Naive thymus-derived CD4-positive, alpha-beta T cell (primary cell): ENCODE measurements at regions not wholly inside any gene's neighbourhood (a gene's known extent, or its start where the extent isn't known, plus 50 kb on each side); places are given as distances from the start of the nearest gene placed in this dataset.
"Not testable (repeated sequence)": the region's sequence is repeated elsewhere in the genome, so short reads cannot be mapped to it uniquely, and the experiment has no call there.

Source experiments
- ATAC-seq: fragments of 150-1000 bp; cut with Tn5 transposase; 2 replicates; pipeline ENCODE4 v1.10.0; 2021; ENCODE audit warnings: mild to moderate bottlenecking, moderate library complexity
- CTCF ChIA-PET: fragments of 350-600 bp; sonication (Branson Sonifier 250); formaldehyde crosslinking; loops from one replicate; lab custom pipeline; 2021; ENCODE audit warnings: antibody characterized with exemption; lab: Charles Lee
- POLR2A ChIA-PET: fragments of 350-600 bp; sonication (Branson Sonifier 250); formaldehyde crosslinking; loops from one replicate; lab custom pipeline; 2021; ENCODE audit warnings: antibody characterized with exemption, inconsistent platforms; lab: Charles Lee
- DNase-seq, 9 donors: peaks; one replicate each; pipeline versions ENCODE4 v3.0.0 to v3.0.0-alpha.2; 2020 to 2022; ENCODE audit warnings: mixed read lengths in 1 of 9
- H3K27ac ChIP-seq: one replicate; pipeline ENCODE4 v1.7.0; 2013; ENCODE audit warnings: mild to moderate bottlenecking, low read depth, low read length, moderate library complexity
- H3K27me3 ChIP-seq, 2 donors: one replicate each; pipeline ENCODE4 v1.7.0; 2013; ENCODE audit warnings: low read length in 2 of 2, mild to moderate bottlenecking in 2 of 2, moderate library complexity in 2 of 2; ENCODE audit not compliant: control insufficient read depth in 2 of 2, insufficient read depth in 2 of 2
- H3K36me3 ChIP-seq, 3 experiments: 1 replicate in 2 of 3; 2 replicates in 1 of 3; pipeline ENCODE4 v1.7.0; 2013; ENCODE audit warnings: low read length in 3 of 3, mild to moderate bottlenecking in 3 of 3, moderate library complexity in 1 of 3; ENCODE audit not compliant: insufficient read depth in 3 of 3, control insufficient read depth in 2 of 3
- H3K4me1 ChIP-seq, 2 donors: one replicate each; pipeline ENCODE4 v1.7.0; 2013; ENCODE audit warnings: low read length in 2 of 2, mild to moderate bottlenecking in 2 of 2, moderate library complexity in 1 of 2; ENCODE audit not compliant: control insufficient read depth in 2 of 2, insufficient read depth in 2 of 2
- H3K4me3 ChIP-seq: 2 replicates; pipeline ENCODE4 v1.7.0; 2013; ENCODE audit warnings: mild to moderate bottlenecking, low read length
- H3K9me3 ChIP-seq, 3 experiments: 1 replicate in 2 of 3; 2 replicates in 1 of 3; pipeline ENCODE4 v1.7.0; 2013; ENCODE audit warnings: low read length in 3 of 3; ENCODE audit not compliant: control insufficient read depth in 2 of 3
- H3K27ac Mint-ChIP-seq, 9 donors: one replicate each; pipeline ENCODE4 v1.8.0; 2020 to 2022; ENCODE audit warnings: mixed read lengths in 9 of 9, mild to moderate bottlenecking in 8 of 9, moderate library complexity in 5 of 9, inconsistent platforms in 2 of 9
- H3K27me3 Mint-ChIP-seq, 5 donors: one replicate each; pipeline ENCODE4 v1.8.0; 2021 to 2022; ENCODE audit warnings: mixed read lengths in 5 of 5, mild to moderate bottlenecking in 1 of 5
- H3K36me3 Mint-ChIP-seq, 5 donors: one replicate each; pipeline ENCODE4 v1.8.0; 2020 to 2022; ENCODE audit warnings: mixed read lengths in 5 of 5, mild to moderate bottlenecking in 3 of 5, inconsistent platforms in 1 of 5
- H3K4me1 Mint-ChIP-seq, 7 donors: one replicate each; pipeline ENCODE4 v1.8.0; 2020 to 2022; ENCODE audit warnings: mixed read lengths in 7 of 7, mild to moderate bottlenecking in 3 of 7, inconsistent platforms in 1 of 7
- H3K4me3 Mint-ChIP-seq, 10 donors: one replicate each; pipeline ENCODE4 v1.8.0; 2020 to 2022; ENCODE audit warnings: mild to moderate bottlenecking in 10 of 10, mixed read lengths in 10 of 10, moderate library complexity in 6 of 10, inconsistent platforms in 2 of 10
- H3K9me3 Mint-ChIP-seq, 11 donors: one replicate each; pipeline ENCODE4 v1.8.0; 2020 to 2022; ENCODE audit warnings: mixed read lengths in 11 of 11, mild to moderate bottlenecking in 4 of 11, inconsistent platforms in 1 of 11, moderate library complexity in 1 of 11
- intact Hi-C, 2 donors: fragments of 100-400 bp; cut with micrococcal nuclease; formaldehyde crosslinking; loops; one replicate each; pipeline ENCODE4 v1.15.1; 2023

GRCh38 chr17:70293564-70294310, 124.4 kb downstream of the KCNJ2 start:
- H3K27ac Mint-ChIP-seq, CTCF ChIA-PET, H3K9me3 ChIP-seq, H3K36me3 Mint-ChIP-seq, H3K9me3 Mint-ChIP-seq, H3K27ac ChIP-seq, intact Hi-C loops, H3K4me3 ChIP-seq, H3K4me1 ChIP-seq, H3K36me3 ChIP-seq, H3K27me3 Mint-ChIP-seq, POLR2A ChIA-PET, H3K4me1 Mint-ChIP-seq, H3K27me3 ChIP-seq, DNase-seq, H3K4me3 Mint-ChIP-seq: not testable (repeated sequence)
- peak; percentile 62 for ATAC-seq

GRCh38 chr17:70295329-70295728, 126.0 kb downstream of the KCNJ2 start:
- DNase-seq (no peak), ATAC-seq (peak; percentile 54)
- no peak overlapping the region for H3K27ac Mint-ChIP-seq
- H3K4me1 ChIP-seq: no peaks in the 10 kb centered on the region
- H3K4me3 Mint-ChIP-seq: no peak overlapping the region
- H3K4me1 Mint-ChIP-seq: peaks cover 0 to 3% (median 0%) of the 10 kb centered on the region in 7 donors
- H3K9me3 Mint-ChIP-seq: peaks cover 0 to 16% (median 6%) of the 10 kb centered on the region in 11 donors
- intact Hi-C loops: no loop called here
- no peaks in the 10 kb centered on the region for H3K36me3 ChIP-seq
- H3K27me3 Mint-ChIP-seq: no peaks in the 10 kb centered on the region
- POLR2A ChIA-PET: no interaction called here
- no peaks in the 10 kb centered on the region for H3K27me3 ChIP-seq
- no peak overlapping the region for H3K27ac ChIP-seq
- CTCF ChIA-PET: no interaction called here
- no peak overlapping the region for H3K4me3 ChIP-seq
- no peaks in the 10 kb centered on the region for H3K36me3 Mint-ChIP-seq
- H3K9me3 ChIP-seq: peaks cover 0 to 4% (median 0%) of the 10 kb centered on the region in 3 experiments

- Mint-ChIP-seq H3K4me3 (no peak overlapping the region), H3K4me1 (peaks cover 0 to 3% (median 0%) of the 10 kb centered on the region in 7 donors), H3K36me3 (no peaks in the 10 kb centered on the region), H3K9me3 (peaks cover 0 to 16% (median 7%) of the 10 kb centered on the region in 11 donors), H3K27me3 (no peaks in the 10 kb centered on the region), H3K27ac (no peak overlapping the region)
- Histone ChIP-seq H3K9me3 (peaks cover 0 to 4% (median 0%) of the 10 kb centered on the region in 3 experiments), H3K4me1 (no peaks in the 10 kb centered on the region), H3K27me3 (no peaks in the 10 kb centered on the region), H3K36me3 (no peaks in the 10 kb centered on the region), H3K27ac (no peak overlapping the region), H3K4me3 (no peak overlapping the region)
- ATAC-seq (peak; percentile 44), DNase-seq (no peak)
- ChIA-PET CTCF (no interaction called here), POLR2A (no interaction called here)
- intact Hi-C loops: no loop called here
Observed at GRCh38 chr17:70295731-70296130, 126.4 kb downstream of the KCNJ2 start.

GRCh38 chr17:70296456-70296855, 127.1 kb downstream of the KCNJ2 start:
- Histone ChIP-seq H3K4me3 (no peak overlapping the region), H3K4me1 (no peaks in the 10 kb centered on the region), H3K9me3 (peaks cover 0 to 4% (median 0%) of the 10 kb centered on the region in 3 experiments), H3K27me3 (no peaks in the 10 kb centered on the region), H3K36me3 (no peaks in the 10 kb centered on the region), H3K27ac (no peak overlapping the region)
- Mint-ChIP-seq H3K27ac (no peak overlapping the region), H3K27me3 (no peaks in the 10 kb centered on the region), H3K4me3 (no peak overlapping the region), H3K4me1 (peaks cover 0 to 3% (median 0%) of the 10 kb centered on the region in 7 donors), H3K36me3 (no peaks in the 10 kb centered on the region), H3K9me3 (peaks cover 0 to 18% (median 7%) of the 10 kb centered on the region in 11 donors)
- intact Hi-C loops: no loop called here
- ChIA-PET POLR2A (no interaction called here), CTCF (no interaction called here)
- no peak for DNase-seq
- ATAC-seq: no peak

- DNase-seq (no peak), ATAC-seq (no peak)
- peaks cover 0 to 3% (median 0%) of the 10 kb centered on the region in 7 donors for H3K4me1 Mint-ChIP-seq
Observed at GRCh38 chr17:70297397-70297796, 128.1 kb downstream of the KCNJ2 start.

GRCh38 chr17:70298929-70299531, 129.7 kb downstream of the KCNJ2 start:
- Mint-ChIP-seq H3K27me3 (no peaks in the 10 kb centered on the region), H3K27ac (no peak overlapping the region), H3K4me3 (no peak overlapping the region), H3K4me1 (peaks cover 0 to 3% (median 0%) of the 10 kb centered on the region in 7 donors), H3K9me3 (peaks cover 0 to 20% (median 6%) of the 10 kb centered on the region in 11 donors), H3K36me3 (no peaks in the 10 kb centered on the region)
- ChIA-PET POLR2A (no interaction called here), CTCF (no interaction called here)
- DNase-seq: no peak
- Histone ChIP-seq H3K4me1 (no peaks in the 10 kb centered on the region), H3K36me3 (no peaks in the 10 kb centered on the region), H3K27ac (no peak overlapping the region), H3K27me3 (no peaks in the 10 kb centered on the region), H3K9me3 (peaks cover 0 to 4% (median 0%) of the 10 kb centered on the region in 3 experiments), H3K4me3 (no peak overlapping the region)
- intact Hi-C loops: no loop called here
- ATAC-seq: no peak

More at GRCh38 chr17:70297397-70297796, 128.1 kb downstream of the KCNJ2 start:
- Histone ChIP-seq H3K4me3 (no peak overlapping the region), H3K4me1 (no peaks in the 10 kb centered on the region), H3K36me3 (no peaks in the 10 kb centered on the region), H3K9me3 (peaks cover 0 to 4% (median 0%) of the 10 kb centered on the region in 3 experiments), H3K27ac (no peak overlapping the region), H3K27me3 (no peaks in the 10 kb centered on the region)
- intact Hi-C loops: no loop called here
- Mint-ChIP-seq H3K9me3 (peaks cover 0 to 23% (median 7%) of the 10 kb centered on the region in 11 donors), H3K27me3 (no peaks in the 10 kb centered on the region), H3K36me3 (no peaks in the 10 kb centered on the region), H3K4me3 (no peak overlapping the region), H3K27ac (no peak overlapping the region)
- CTCF ChIA-PET: no interaction called here
- POLR2A ChIA-PET: no interaction called here
